NCI-H82 treated with DMSO at 0.1 percent for 48 hours (cell line): ENCODE measurements at regions not wholly inside any gene's neighbourhood (a gene's known extent, or its start where the extent isn't known, plus 50 kb on each side); places are given as distances from the start of the nearest gene placed in this dataset.
"Not testable (repeated sequence)": the region's sequence is repeated elsewhere in the genome, so short reads cannot be mapped to it uniquely, and the experiment has no call there.

Experiments
- DNase-seq: peaks from one replicate; lab custom pipeline; 2025; ENCODE audit not compliant: unreplicated experiment; lab: John Stamatoyannopoulos, UW

DNA sequence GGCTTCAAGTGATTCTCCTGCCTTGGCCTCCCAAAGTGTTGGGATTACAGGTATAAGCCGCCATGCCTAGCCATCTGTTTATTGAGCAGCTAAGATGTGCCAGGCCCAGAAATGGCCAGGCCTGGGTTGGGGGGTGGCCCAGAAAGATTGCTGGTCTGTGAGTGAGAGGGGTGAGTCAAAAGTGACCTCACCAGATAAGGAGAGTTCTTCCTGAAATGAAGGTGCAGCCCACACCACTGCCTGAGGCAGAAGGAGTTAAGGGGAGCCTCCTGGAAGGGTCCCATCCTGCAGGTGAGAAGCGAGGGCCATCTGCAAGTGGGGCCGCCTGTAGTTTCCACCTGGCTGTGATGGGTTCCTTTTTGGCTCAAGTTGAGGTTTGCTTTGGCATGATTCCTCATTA, 96.9 kb upstream of the KLF4 start:
- DNase-seq, result no peak

DNA sequence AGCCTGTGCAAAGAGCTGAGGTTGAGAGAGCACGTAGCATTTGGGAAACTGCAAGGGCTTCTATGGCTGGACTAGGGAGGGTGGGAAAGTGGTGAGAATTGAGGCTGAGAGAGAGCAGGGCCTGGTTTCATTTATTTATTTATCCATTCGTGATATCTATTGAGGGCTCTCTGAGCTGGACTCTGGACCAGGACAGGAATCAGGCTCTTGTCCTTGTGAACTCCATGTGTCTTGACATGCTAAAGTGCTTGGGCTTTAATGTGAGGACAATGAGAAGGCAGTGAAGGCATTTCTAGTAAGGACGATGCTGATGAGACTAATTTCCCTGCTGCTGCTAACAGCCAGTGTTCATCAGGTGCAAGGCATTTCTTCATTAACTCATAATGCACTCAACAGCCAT, 95.9 kb upstream of the KLF4 start:
- DNase-seq, result no peak

DNA sequence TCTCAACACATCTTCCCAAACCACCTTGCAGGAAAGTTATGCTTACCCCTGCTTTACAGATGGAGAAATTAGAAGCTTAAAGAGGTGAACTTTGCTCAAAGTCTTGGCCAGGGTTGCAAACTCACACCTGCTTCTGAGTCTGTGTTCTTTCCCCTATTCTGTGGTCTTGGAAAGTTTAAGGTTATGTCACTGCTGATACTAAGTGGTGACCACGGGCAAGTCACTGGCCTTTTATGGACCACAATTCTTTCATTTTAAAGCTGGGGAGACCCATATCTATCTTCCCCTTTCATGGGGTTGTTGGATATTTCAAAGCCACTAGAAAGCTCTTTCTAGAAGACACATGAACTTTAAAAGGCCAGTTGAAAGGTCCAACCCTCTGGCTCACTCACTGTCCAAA, 95.4 kb upstream of the KLF4 start:
- no peak for DNase-seq

DNA sequence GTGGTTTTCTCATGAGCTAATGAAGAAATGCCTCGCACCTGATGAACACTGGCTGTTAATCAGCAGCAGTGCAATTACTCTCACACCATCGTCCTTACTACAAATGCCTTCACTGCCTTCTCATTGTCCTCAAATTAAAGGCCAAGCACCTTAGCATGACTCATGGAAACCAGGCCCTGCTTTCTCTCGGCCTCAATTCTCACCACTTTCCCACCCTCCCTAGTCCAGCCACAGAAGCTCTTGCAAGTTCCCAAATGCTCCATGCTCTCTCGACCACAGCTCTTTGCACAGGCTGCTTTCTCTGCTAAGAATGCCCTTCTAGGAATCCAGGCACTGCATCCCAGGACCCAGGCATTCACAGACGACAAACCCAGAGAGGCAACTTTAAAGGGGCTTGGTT, 94.6 kb upstream of the KLF4 start:
- DNase-seq, result no peak

DNA sequence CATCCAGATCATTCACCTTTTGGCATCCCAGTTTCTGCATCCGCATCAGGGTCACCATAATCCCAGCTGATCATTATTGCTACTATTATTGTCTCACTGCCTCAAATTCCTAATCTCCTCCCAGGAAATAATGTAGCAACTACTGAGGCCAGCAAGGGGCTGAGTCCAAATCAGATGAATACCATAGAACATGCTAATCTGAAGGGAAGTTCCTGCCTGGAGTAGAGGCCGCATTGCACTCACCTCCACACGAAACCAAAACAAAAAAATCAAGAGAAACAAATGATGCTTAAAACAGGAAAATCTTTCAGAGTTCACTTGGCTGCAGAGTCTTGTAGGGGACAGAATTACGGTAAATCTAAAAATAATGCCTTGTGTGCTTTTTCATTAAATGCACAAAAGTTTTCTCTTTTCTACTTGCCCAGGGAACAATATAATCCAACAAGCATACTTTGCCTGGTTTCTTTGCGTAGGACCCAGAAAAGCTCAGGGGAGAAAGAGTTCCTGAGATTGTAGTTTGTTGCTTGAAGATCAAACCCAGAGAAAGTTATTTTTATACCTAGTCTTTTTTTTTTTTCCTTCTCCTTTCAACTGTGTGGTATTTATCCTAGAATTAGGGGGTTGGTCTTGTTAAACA, 87.7 kb upstream of the KLF4 start:
- DNase-seq, result no peak

DNA sequence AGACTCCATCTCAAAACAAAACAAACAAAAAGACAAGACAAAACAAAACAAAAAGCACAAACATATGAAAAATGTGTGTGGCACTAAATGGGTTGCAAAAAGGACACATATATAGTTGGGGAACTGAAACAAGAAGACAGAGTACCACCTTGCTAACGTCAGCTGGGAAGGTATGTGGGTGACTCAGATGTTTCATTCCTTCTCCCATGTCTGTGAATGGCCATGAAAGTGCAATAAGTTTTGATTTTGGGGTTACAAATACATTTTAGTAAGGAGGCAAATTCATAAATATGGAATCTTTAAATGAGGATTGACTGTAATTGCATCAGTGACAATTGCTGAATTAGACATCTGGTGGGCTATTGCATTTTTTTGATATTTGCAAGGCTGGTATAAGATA, 81.6 kb upstream of the KLF4 start:
- no peak for DNase-seq

DNA sequence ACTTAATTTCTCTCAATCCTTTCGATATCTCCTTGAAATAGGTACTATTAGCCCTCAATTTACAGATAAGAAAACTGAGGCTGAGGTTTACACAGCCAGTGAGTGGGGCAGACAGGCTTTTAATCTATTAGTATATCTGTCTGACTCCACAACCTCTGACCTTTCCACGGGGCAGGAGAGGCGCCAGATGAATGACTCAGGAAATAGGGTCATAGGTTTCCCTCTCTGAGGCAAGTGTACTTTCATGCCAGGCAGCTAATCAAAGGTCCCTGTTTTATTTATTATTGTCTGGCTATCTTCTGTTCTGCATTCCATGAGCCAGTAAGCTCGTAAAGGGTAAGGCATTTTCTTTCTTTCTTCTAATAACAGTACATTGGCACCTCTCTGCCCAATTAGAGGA, 79.6 kb upstream of the KLF4 start:
- no peak for DNase-seq

DNA sequence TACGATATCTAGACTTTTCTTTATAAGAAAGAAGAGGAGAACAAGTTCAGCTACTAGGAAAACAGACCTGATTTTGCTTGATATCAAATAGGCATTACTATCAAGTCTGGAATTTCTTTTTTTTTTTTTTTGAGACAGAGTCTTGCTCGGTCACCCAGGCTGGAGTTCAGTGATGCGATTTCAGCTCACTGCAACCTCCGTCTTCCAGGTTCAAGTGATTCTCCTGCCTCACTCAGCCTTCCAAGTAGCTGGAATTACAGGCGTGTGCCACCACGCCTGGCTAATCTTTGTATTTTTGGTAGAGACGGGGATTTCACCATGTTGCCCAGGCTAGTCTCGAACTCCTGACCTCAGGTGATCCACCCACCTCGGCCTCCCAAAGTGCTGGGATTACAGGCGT, 78.8 kb upstream of the KLF4 start:
- DNase-seq, result not testable (repeated sequence)

DNA sequence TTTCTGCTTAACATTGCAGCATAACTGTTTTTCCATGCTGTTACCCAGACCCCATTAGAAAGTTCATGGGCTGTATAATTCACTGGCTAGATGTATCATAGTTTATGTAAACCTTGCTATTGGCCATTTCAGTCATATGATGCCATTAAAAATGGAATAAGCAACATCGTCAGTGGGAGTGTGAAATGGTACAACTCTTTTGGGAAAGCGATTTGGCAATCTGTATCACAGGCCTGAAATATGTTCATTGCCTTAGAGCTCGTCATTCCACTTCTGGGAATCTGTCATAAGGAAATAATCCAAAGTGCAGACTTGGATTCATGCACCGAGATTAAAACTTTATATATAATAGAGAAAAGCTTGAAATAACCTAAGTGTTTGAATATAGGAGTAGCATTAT, 77.9 kb upstream of the KLF4 start:
- no peak for DNase-seq

DNA sequence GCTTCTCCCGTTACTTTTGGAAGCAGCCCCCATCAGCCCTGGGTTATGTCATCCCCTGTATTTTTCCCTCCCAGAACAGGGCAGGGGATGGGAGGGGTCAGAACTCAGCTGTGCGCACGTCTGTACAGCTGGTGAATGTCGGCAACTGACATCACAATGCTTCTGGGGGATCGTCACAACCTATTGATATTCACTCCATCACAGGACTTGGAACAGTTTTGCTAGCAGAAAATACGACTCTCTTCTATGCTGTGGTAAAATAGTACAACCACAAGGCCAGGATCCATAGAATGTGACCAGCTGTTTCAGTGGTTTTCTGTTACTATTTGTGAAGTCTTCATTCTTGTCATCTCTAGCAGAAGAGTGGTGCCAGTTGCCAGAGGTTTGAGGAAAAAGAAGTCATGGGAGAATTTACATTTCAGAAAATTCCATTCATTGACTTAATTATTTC, 77.1 kb upstream of the KLF4 start:
- DNase-seq, result no peak

DNA sequence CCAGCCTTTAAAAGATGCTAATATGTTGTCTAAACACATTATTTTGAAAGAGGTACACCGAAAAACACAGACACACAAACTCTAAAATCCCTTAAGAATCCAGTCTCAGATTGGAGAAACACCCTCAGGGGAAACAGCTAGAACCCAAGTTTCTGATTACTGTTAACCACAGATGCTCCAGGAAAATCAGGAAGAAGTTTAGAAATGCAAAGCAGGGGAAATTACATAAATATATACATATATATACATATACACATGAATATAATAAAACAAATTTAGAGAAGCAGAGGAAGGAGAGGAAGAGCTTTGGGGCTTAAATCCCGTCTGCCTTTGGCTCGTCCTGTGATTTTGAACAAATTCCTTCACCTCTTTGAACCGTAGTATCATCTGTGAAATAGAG, 73.2 kb upstream of the KLF4 start:
- no peak for DNase-seq

DNA sequence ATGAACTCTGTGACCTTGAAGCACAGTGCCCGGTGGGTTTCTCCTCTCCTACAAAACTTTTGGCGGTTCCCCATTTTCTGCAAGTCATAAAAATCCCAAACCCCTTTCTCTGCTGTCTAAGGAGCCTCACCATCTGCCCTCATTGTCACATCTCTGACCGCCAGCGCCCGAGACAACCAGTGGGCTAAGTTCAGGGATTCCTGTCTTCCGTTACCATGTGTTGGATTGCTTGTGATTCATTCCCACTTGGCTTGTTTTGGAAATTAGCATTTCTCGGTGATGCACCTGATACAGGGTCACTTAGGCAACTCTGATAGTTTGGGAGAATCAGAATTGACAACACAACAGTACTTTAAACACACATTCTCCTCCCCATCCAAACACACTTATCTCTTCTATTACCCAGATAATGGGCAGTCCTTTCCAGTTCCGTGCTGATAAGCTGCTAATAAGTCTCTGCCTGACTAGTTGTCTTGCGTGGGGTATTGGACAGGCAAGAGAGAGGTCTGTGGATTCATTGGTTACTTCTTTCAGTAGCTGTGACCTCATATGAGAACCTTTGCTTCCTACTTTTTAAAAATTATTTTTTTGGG, 70.0 kb upstream of the KLF4 start:
- no peak for DNase-seq

DNA sequence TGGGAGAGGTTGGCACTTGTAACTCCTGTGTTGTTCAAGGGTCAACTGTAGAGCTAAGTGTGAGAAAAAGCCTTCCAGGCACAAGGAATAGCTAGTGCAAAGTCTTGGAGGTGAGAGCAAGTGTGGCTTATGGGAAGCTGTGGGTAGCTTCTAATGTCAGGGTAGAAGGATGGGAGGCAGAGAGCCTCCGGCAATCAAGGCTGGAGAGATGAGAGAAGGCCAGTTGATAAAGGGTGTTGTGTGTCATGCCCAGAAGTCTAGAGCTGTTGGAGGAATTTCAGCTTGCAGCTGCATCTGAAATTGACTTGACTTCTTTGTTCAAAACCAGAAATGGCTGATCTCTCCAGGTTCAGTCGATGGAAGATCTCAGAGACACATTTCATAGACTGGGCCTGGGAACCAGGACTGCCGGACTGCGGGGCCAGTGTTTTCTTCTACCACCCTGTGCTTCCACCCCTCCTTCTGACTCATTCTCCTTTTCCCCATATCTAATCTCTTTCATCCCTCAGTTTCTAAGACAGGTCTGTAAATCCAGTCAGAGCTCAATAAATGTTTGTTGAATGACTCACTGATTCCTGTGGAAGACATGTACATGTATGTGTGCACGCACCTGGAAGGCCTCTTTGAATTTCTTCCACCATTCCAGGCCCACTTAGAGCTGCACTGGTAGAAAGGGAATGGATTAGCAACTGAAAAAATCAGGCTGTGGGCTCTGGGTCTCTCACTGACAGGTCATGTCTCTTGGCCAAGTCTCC, 67.8 kb upstream of the KLF4 start:
- no peak for DNase-seq

DNA sequence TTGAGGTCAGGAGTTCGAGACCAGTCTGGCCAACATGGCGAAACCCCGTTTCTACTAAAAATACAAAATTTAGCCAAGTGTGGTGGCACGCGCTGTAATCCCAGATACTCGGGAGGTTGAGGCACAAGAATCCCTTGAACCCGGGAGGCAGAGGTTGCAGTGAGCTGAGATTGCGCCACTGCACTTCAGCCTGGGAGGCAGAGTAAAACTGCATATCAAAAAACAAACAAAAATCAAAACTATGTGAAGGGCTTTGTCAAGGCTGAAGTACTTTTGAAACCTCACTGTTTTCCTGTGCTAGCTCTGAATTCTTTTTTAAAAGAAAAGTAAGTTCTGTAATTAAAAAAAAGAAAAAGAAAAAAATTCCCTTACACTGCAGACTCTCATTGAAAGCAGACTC, 65.1 kb upstream of the KLF4 start:
- no peak for DNase-seq

DNA sequence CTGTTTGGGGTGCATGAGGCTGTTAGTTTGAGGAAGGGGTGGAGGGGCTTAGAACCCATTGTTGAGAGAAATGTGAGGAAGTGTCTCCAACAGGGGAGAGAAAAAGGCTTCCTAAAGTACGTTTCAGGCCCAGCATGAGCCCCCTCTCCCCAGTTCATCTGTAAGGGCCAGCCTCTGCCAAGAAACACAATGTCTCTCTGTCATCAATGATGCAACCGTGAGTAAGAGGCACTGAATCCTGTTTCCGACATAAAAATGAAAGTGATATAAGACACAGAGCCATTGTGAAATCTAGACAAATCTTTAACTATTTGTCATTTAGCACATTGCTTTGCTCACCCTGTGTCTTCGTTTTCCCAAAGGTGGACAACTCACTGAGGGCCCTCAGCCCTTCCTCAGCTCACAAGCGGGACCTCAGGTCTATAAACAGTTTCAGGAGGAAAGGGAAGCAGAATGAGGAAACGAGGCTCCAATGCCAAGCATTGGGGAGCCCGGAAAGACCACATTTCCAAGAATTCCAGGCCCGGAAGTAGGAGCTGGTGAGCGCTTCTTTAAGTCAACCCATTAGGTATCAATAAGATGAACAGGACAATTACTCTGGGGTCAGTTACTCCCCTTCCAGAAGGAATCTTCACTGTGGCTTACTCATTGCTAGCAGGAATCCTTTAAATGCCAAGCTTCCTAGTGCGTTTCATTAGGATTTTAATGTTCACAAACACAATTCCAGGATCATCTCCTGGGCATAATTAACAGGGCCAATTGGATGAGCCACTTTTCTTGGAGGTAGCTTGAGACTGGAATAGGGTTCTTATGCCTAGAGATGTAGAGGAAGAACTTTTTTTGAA, 59.0 kb upstream of the KLF4 start:
- DNase-seq, result no peak

DNA sequence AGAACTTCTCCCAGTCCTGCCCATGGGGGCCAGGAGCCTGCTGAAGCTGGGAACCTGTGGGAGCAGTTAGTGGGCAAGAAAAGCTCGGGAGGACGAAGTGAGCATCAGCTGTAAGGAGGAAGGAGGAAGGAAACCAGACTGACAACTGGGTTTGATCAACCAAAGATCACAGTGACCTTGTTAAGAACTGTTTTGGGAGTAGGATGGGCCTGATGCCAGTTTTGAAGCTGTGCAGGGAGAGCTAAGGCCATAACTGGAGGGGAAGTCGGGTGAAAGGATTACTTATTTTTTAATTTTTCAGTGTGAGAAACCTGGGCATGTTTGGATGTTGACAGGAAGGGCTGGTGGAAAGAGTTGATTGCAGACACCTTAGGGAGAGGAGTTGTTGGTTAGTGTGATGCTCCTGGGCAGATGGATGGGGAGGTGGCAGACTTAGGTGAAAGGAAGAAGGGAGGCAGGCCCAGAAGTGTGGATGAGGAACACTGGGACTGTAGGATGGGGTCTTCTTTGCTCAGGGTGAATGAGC, 58.3 kb upstream of the KLF4 start:
- no peak for DNase-seq

DNA sequence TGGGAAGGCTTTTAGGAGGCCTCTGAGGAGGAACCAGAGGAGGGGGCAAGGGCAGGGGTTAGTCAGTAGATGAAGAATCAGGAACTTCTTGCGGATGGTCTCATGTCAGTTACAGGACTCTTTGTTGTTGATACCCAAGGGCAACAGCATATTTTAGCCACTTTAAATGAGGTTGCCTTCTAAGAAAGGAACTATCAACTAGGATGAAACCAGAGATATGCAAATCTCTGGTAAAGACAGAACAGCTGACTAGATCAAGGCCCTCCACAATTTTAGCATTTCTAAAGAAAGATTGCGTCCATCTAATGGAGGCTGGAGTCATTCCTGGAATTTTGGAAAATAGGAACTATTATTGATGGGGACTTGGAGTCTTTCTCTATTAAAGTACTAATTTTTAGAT, 57.7 kb upstream of the KLF4 start:
- no peak for DNase-seq

DNA sequence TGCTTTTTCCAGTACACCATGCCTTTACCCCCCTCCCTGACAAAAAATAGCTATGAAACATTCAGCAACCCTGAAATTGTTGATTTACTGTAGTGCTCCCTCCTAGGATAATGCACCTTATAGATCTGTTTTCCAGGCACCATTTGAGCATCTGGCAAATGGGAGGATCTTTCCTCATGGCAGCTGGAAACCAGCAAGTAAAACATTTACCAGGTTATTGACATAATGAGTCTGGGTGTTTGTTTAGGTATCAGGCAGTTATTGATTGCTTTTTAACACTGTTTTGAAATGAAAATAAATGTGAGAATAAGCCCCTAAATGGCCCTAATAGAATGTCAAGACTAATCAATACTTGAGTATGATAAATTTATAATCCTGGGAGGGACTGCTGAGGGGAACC, 57.3 kb upstream of the KLF4 start:
- no peak for DNase-seq

DNA sequence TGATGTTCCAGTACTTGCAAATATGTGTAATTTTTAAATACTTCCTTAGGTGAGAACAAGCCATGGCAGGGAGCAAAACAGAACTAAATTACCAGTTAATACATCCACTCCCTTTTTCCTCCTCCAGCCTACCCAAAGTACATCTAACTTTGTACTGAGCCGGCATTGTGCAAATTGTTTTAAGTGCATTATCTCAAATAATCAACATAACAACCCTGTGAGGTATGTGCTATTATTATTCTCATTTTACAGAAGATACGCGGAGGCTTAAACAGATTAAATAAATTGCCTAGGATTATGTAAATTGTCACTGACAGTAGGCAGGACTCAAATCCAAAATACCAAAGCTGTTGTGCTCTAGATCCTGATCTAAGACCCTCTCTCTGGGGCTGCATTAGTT, 55.5 kb upstream of the KLF4 start:
- peak; percentile 1 for DNase-seq

DNA sequence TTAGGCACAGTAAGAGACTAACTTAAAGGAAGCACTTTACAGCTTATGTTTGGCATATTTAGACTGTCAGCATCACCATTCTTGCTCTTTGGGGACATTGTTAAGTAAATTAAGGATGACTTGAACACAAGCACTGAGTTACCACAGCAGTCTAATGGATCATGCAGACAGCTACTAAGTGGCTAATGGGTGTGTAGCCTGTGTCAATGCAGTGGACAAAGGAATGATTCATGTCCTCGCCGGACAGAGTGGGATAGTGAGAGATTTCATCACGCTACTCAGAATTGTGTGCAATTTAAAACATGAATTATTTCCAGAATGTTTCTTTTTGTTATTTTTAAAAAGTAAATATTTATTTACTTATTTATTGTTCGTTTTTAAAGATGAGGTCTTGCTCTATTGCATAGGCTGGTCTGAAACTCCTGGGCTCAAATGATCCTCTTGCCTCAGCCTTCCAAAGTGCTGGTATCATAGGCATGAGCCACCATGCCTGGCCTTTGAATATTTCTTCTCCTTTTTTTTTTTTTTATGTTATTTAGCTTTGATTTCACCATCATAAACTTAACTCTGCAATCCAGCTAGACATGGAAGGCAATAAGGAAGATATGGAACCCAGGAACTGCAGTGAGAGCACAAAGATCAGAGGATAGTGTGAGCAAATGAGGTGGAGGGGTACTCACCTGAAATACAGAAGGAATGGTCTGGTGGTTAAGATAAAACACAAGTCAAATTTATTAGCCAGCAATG, 53.0 kb upstream of the KLF4 start:
- DNase-seq, result no peak

DNA sequence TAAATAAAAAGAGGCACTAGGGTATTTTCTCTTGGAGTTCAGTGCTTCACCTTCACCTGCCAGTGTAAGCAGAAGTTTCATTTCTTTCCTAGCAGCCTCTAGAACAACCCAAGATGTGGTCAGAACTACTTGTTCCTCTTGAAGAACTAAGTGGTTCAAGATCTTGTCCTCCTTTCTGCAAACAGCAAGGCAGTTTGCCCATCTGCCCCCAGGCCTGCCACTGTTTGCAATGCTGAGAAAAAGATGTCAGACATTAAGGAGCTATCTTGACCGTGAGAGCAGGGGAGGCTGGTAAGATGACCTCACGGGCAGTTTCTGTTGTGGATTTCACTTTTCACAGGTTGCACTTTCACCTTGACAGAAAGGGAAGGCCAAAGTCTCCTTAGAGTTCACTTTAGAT, 52.0 kb upstream of the KLF4 start:
- no peak for DNase-seq
